CD4-positive, alpha-beta T cell treated with Interleukin-6 for 4 hours (primary cell): ENCODE measurements at regions not wholly inside any gene's neighbourhood (a gene's known extent, or its start where the extent isn't known, plus 50 kb on each side); places are given as distances from the start of the nearest gene placed in this dataset.

ENCODE experiments used
- DNase-seq: peaks from one replicate; pipeline ENCODE4 v3.0.0-alpha.2; 2020; ENCODE audit warnings: mixed read lengths

DNA sequence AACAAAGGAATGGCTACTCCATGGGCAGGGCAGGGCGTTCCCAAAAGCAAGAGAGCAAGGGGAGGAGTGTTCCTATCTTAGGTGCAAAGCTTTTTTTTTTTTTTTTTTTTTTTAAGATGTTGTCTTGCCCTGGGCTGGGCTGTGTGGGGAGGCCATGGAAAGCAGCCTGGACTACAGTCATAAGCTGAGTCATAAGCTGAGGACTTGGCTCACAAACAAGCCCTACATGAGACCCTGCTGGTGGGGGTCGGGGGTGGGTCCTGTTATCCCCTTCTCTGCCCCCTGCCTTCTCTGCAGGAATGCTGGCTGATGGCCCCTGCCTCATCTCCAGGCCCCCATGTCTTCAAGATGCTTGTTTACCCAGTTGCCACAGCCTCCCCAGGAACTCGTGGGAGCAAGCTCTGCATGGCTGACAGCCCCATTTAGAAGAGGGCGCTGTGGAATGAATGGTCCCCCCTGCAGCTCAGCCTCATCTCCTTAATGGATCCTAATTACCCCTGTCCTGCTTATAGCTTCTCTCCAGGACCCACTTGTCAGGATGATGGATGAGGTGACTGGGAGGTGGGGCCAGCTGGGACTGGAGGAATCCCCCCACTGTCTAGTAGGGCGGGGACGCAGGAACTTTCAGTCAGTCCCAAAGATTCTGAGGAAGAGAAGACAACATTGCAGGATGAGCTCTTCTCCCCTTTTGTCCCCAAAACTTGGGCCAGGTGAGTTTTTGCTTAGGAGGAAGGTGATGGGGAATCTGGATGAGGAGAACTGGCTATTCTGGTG is 340.8 kb upstream of the PODXL start:
- DNase-seq, result no peak

- DNase-seq, result no peak
Observed at GRCh38 chr7:131896165-131896863, 339.9 kb upstream of the PODXL start.

GRCh38 chr7:131895541-131896164 is 339.2 kb upstream of the PODXL start:
- no peak for DNase-seq

DNA sequence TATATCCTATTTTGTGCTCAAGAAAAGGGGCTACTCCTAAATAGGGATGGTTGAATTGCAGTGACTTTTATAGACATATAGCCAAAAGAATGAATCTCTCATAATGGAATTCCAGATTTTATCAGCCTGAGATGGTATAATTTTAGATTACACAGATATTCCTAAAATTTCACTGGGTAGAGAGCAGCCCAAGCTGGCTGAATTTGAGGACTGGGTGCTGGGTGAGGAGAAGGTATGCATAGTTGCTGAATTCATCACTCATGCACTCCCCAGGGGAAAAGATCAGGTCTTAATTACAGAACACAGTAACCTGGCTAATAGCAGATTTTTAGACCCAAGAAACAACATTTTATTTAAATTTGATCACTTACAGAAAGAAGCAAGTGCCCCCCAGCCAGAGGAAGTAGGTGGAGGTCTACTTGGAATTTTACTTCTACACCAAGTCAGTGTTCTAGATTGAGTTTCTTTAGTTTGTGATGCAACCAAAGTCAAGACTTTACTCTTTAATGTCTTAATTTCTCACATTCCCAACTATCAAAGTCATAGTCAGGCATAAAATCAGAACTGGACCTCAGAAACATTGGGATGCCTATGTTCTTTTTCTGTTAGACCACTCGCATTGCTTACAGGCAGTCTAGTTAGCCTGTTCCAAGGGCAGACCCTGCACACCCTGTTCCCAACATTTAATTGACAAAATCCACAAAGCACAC is 337.4 kb upstream of the PODXL start:
- no peak for DNase-seq

- no peak for DNase-seq
Observed at GRCh38 chr7:131890176-131890575, 333.7 kb upstream of the PODXL start.

GRCh38 chr7:131889572-131890150 is 333.2 kb upstream of the PODXL start:
- DNase-seq, result no peak

DNA sequence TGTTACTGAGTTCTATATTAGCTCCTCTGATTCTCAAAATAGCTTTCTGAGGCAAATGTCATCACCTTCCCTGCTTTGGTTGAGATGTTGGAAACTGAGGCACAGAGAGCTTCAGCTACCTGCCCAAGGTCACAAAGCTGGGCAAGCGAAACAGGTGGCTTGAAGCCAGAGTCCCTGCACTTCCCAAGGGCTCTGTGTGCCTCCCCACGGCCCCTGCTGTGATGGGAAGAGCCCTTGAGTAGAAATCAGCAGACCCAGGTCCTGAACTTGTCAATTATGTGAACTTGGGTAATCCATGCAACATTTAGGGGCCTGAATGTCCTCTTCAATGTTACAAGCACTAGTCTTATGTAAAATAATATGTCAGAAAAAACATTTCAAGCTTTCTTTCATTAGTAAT is 327.3 kb upstream of the PODXL start:
- no peak for DNase-seq

DNA sequence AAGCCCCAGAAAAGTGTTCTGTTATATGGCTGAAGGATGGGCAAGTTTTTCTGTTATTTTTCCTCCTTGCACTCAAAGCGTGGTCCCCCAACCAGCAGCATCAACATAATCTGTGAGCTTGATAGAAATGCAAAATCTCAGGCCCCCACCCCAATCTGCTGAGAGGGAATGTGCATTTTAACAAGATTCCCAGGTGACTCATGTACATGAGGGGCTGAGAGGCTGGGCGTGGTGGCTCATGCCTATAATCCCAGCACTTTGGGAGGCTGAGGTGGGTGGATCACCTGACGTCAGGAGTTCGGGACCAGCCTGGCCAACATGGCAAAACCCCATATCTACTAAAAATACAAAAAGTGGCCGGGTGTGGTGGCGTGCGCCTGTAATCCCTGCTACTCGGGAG is 326.8 kb upstream of the PODXL start:
- DNase-seq, result no peak

GRCh38 chr7:131882321-131882720 is 325.9 kb upstream of the PODXL start:
- no peak for DNase-seq

DNA sequence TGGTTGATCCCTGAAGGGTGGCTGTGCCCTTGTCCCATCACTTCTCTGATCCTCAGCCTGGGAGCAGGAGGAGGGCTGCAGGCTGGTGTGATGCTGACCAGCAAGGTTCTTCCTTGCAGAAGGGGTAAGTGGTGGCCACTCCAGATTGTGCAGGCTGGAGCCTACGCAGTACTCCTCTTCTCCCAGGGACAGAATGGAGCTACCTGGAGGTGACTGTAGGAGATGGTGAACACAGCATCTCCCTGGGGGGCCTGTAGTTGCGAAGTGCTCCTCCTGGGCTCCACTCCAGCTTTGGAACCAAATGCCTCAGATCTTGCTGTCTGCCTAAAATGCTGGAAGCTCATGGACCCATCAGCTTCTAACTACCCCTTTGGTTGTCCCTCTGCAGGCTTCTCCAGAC is 323.6 kb upstream of the PODXL start:
- no peak for DNase-seq

DNA sequence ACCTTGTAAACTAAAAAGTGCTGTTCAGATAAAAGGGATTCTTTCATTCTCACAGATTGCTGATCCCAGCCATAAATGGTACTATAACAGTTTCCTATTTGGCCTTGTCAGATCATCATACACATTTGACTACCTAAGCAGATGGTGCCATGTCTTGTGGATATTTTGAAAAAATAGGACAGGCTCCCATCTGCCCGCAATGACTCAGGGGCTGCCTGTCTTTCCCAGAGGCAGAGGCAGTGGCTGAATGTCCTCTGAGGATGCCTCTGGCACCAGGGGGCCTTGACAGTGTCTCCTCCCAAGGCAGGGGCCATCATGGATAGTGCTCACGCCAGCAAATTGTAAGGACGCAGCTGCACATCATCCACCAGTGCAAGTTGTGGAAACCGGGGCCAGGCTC is 323.0 kb upstream of the PODXL start:
- DNase-seq, result no peak

- DNase-seq, result no peak
Observed at GRCh38 chr7:131878777-131879176, 322.3 kb upstream of the PODXL start.

- DNase-seq, result no peak
Observed at GRCh38 chr7:131873581-131873980, 317.2 kb upstream of the PODXL start.

GRCh38 chr7:131869986-131870385 is 313.6 kb upstream of the PODXL start:
- no peak for DNase-seq

DNA sequence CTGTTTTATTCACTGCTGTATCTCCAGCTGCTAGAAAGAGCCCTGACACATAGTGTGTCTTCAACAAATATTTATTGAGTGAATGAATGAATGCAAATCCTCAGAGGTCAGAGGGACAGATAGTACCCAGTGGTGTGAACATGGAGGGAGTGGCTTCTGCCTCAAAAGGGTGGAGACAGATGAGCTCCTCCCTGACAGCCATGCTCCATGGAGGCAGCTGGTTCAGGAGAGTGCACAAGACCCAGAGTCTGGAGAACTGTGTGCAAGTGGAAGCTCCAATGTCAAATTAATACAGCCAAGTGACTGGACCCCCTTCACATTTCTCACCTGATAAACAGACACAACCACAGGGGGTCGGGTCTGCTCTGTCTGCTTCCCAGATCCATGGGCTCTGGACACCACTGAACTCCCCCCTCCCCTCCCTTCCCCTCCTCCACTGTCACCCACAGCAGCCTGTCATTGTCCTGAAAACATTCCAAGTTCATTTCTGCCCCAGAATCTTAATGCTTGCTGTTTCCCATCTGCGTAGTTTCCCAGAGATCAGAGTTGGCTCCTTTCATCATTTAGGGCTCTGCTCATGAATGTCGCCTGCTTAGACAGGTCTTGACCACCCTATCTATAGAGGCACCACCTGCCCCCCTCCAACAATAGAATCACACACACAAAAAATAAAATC is 312.9 kb upstream of the PODXL start:
- no peak for DNase-seq

DNA sequence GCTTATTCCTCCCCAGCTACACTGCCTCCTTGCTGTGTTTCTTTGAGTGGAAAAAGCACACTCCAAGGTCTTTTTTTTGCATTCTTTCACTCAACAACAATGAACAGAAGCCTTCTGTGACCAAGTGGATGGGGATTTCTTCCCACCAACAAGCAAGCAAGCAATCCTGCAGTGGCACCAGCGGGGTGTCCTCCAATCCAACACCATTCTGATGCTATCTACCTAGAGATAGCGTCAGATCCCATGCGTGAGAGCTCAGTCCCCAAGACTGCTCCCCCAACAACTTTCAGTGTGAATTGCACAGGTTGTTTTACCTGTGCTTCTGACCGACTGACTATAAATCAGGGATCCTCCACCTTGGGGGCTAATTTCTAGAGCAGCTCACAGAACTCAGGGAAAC is 311.0 kb upstream of the PODXL start:
- DNase-seq, result no peak

- DNase-seq, result no peak
Observed at GRCh38 chr7:131865911-131866310, 309.5 kb upstream of the PODXL start.

- DNase-seq, result no peak
Observed at GRCh38 chr7:131861620-131862346, 305.4 kb upstream of the PODXL start.

GRCh38 chr7:131859147-131859821 is 302.9 kb upstream of the PODXL start:
- peak; percentile 26 for DNase-seq

DNA sequence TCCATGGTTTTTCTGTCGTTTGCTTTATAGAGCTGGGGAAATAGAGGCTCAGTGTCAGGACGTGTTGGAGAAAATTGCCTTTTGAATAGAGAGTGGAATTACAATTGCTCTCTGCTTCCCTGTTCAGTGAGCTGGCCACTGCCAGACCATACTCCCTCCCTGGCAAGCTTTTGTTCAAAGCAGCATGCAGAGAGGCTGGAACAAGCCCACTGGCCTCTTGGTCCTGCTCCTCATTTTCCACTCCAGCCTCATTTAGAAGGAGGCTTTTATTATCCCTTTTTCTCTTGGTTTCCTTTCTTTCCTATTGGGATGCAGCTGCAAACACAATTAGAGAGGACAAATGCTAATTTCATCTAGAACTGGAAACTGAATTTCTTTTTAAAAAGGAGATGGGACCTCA is 302.2 kb upstream of the PODXL start:
- DNase-seq, result no peak

GRCh38 chr7:131849472-131849871 is 293.0 kb upstream of the PODXL start:
- DNase-seq, result no peak
